Omental fat pad (tissue), 3 donors: ENCODE measurements at regions not wholly inside any gene's neighbourhood (a gene's known extent, or its start where the extent isn't known, plus 50 kb on each side); places are given as distances from the start of the nearest gene placed in this dataset.

Experiments
- ATAC-seq: fragments of 150-250 bp; one replicate; pipeline ENCODE4 v1.9.1; 2016; ENCODE audit warnings: mild to moderate bottlenecking, moderate library complexity; ENCODE audit not compliant: low FRiP score
- DNase-seq: peaks from one replicate; pipeline ENCODE4 v3.0.0-alpha.2; 2019; ENCODE audit warnings: low spot score
- TF ChIP-seq, protein P1 (sequence below), 3 donors: fragments of 450-650 bp; IDR thresholded peaks; one replicate each; pipeline ENCODE4 v1.5.1; 2016 to 2017; ENCODE audit warnings: antibody characterized with exemption in 3 of 3, mild to moderate bottlenecking in 3 of 3, moderate library complexity in 2 of 3

DNA sequence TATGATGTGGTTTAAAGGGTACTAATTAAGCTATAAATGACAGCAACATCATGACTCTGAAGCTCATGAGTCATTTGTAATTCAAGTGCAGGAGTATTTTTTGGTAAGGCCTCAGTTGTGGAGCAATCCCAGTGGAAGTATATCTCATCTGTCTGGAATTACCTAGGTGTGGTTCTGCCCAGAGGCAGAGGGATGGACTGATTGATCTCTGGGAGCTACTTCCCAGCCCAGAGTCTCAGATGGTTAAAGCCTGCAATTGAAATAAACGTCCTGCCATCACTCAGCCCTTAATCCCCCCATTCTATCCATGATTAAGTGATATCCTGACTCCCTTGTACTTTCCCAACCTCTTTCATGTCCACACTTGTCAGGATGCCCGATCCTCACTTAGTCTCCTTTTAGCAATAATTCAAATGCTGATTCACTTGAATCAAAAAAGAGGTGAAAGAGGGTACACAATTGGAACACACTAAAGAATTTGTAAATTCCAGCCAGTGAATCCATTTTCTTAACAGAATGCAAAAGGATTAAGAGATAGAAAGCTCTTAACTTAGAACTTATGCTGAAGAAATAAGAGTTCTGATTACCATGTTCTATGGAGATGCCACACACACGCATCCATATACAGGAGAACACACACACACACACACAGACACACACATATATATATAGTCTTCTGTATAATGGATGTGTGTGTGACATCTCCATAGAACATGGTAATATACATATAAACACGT, 664.4 kb downstream of the NYAP2 start:
- TF ChIP-seq, protein P1, sequence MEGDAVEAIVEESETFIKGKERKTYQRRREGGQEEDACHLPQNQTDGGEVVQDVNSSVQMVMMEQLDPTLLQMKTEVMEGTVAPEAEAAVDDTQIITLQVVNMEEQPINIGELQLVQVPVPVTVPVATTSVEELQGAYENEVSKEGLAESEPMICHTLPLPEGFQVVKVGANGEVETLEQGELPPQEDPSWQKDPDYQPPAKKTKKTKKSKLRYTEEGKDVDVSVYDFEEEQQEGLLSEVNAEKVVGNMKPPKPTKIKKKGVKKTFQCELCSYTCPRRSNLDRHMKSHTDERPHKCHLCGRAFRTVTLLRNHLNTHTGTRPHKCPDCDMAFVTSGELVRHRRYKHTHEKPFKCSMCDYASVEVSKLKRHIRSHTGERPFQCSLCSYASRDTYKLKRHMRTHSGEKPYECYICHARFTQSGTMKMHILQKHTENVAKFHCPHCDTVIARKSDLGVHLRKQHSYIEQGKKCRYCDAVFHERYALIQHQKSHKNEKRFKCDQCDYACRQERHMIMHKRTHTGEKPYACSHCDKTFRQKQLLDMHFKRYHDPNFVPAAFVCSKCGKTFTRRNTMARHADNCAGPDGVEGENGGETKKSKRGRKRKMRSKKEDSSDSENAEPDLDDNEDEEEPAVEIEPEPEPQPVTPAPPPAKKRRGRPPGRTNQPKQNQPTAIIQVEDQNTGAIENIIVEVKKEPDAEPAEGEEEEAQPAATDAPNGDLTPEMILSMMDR (IDR thresholded peaks at IDR 0.05) = no peak
- DNase-seq (no peak), ATAC-seq (peak; percentile 66)

DNA sequence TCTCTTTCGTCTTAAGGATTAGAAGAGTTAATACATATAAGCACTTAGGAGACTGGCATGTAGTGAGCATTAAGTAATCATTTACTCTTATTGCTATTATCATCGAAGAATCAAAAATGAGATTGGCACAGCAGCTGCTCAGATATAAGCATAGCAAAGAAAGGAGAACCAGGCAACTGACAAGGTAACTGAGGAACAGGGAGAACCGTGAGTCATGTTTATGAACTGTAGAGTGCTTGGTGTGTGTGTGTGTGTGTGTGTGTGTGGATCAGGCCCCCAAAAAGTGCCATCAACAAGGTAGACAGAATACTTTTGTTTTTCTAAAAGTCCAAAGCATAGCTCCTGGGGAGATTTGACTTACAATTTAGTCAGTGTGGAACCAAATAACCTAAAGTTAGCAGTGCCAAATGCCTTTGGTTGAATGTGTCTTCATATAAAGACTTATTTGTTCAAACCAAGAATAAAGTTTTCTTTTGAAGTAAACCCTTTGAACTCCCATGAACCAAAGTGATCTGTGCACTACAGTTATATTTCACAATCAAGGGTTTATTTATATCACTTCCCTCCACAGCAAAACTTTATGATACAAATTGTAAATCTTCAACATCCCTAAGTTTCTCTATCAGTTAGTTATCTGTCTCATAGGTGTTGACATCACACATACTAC, 660.6 kb downstream of the NYAP2 start:
- no peak for DNase-seq
- TF ChIP-seq, protein P1 (IDR thresholded peaks at IDR 0.05) = no peak
- no peak for ATAC-seq

DNA sequence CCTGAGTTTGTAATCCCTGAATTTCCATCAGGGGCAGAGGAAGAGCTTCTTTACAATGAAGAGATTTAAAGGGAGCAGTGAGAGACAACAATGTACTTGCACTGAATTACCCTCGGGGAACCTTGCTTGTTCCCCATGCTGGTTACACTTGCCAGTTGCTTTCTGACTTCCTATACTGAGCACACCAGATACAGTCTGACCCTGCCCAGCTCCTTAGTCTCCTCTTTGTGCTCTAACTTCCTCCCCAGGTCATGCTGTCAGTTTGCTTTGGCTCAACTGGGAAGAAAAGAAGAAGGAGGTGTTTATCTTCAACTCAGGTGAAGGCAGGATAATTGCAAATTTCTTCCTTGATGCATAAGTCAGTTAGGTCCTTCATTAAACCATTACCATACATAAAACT, 658.4 kb downstream of the NYAP2 start:
- TF ChIP-seq, protein P1 (IDR thresholded peaks at IDR 0.05) = no peak
- DNase-seq (no peak), ATAC-seq (no peak)

DNA sequence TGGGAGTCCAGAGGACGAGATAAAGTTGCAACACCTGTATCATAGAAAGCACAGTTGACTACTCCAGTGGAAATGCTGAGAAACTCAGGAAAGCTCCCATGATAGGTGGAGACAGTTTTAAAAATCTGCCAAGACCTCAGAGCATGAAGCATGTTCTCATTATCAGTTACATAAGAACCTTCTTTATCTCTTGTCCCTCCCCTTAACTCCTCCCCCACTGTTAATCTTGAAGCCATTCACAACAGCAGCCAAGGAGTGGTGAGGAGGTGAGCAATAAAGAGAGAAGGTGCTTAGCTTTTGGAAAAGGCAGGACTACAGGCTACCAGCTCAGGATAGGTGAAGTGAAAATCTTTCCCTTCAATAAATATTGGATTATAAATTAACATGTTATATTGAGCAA, 657.9 kb downstream of the NYAP2 start:
- TF ChIP-seq, protein P1 (IDR thresholded peaks at IDR 0.05) = no peak
- ATAC-seq (no peak), DNase-seq (no peak)

DNA sequence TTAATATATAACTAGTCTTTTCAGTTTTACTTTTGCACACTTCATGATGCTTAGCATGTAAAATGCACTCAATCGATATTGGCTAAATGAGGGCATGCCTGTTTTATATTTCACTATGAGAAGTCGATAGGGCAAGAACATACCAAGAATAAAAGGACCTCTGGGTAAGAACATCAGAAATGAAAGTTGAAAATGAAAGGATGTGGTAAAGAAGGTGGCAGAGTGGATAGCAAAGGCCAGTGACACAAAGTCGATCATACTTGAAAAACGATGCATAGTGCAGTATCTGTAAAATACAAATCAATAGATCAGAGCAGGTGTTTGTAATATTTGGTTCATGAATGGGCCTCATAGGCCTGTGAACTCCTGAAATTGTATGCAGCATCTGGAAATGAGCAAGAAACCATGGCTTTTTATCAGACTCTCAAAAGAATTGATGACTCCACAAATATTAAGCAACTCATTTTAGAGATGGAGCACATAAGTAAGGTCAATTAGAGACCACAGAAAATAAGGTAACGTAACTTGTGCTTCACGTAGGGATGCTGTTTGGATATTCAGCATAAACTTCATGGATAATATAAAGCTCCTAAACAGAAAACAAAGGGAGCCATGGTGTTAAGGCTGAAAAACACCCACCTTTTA, 653.4 kb downstream of the NYAP2 start:
- DNase-seq (no peak), ATAC-seq (no peak)
- TF ChIP-seq, protein P1 (IDR thresholded peaks at IDR 0.05) = no peak

DNA sequence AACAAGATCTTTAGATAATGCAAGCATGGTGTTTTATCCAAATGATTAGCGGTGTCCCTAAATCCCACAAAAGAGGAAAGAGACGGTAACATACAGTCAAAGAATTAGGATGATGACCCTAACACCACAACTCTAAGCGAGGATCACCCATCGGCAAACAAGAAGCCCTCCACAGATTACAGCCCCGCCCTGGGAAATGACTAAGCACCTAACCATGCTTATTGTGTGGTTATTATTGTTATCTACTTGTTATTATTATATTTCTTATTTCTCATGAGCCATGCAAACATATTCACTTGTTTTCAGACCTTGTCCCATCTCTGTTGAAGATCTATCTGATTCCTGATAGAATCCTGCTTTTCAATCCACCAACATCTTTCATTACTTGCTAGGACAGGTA, 651.3 kb downstream of the NYAP2 start:
- TF ChIP-seq, protein P1 (IDR thresholded peaks at IDR 0.05) = no peak
- no peak for DNase-seq
- no peak for ATAC-seq
